Small intestine (tissue), 7 donors: ENCODE measurements at regions not wholly inside any gene's neighbourhood (a gene's known extent, or its start where the extent isn't known, plus 50 kb on each side); places are given as distances from the start of the nearest gene placed in this dataset.
"Not testable (repeated sequence)": the region's sequence is repeated elsewhere in the genome, so short reads cannot be mapped to it uniquely, and the experiment has no call there.

Source experiments
- DNase-seq, 2 donors: peaks; one replicate each; pipeline versions ENCODE4 v3.0.0 to v3.0.0-alpha.2; 2013
- FAIRE-seq: peaks from 2 replicates; lab custom pipeline; 2012; peaks lifted over from hg19 to GRCh38; lab: Jason Lieb, UNC
- H3K27ac ChIP-seq, 3 donors: one replicate each; pipeline ENCODE4 v1.5.1; 2013; ENCODE audit warnings: low read length in 2 of 3, mild to moderate bottlenecking in 2 of 3, control low read depth in 1 of 3, inconsistent platforms in 1 of 3, low read depth in 1 of 3, moderate library complexity in 1 of 3
- H3K27me3 ChIP-seq, 3 donors: one replicate each; pipeline ENCODE4 v1.6.1; 2013; ENCODE audit warnings: low read length in 3 of 3, inconsistent platforms in 1 of 3; ENCODE audit not compliant: control insufficient read depth in 3 of 3, insufficient read depth in 3 of 3
- H3K36me3 ChIP-seq, 3 donors: one replicate each; pipeline ENCODE4 v1.6.1; 2013; ENCODE audit warnings: low read length in 3 of 3, inconsistent platforms in 1 of 3, low read depth in 1 of 3, mild to moderate bottlenecking in 1 of 3, moderate library complexity in 1 of 3; ENCODE audit not compliant: control insufficient read depth in 3 of 3, insufficient read depth in 2 of 3
- H3K4me1 ChIP-seq, 3 donors: one replicate each; pipeline ENCODE4 v1.6.1; 2013; ENCODE audit warnings: low read length in 2 of 3, inconsistent platforms in 1 of 3, low read depth in 1 of 3, mild to moderate bottlenecking in 1 of 3, moderate library complexity in 1 of 3; ENCODE audit not compliant: control insufficient read depth in 3 of 3, insufficient read depth in 2 of 3
- H3K4me3 ChIP-seq, 3 donors: one replicate each; pipeline ENCODE4 v1.5.1; 2013; ENCODE audit warnings: low read length in 3 of 3, control low read depth in 1 of 3, inconsistent platforms in 1 of 3, low read depth in 1 of 3, mild to moderate bottlenecking in 1 of 3, moderate library complexity in 1 of 3
- H3K9me3 ChIP-seq, 2 donors: one replicate each; pipeline ENCODE4 v1.6.1; 2013; ENCODE audit warnings: low read depth in 1 of 2, low read length in 1 of 2; ENCODE audit not compliant: control insufficient read depth in 2 of 2, insufficient read depth in 1 of 2
- WGBS, 3 donors: extraction: QIAGEN DNeasy Blood & Tissue Kit; methylation state at CpG; one replicate each; pipeline ENCODE4 v1.1.7; 2013; 5-methylcytosine and 5-hydroxymethylcytosine counted together
- donor health status: healthy with polysubstance abuse.
- donor health status: control.
- donor health status: control.
- donor health status: Bipolar disorder and iron deficiency.
- donor health status: healthy.

DNA sequence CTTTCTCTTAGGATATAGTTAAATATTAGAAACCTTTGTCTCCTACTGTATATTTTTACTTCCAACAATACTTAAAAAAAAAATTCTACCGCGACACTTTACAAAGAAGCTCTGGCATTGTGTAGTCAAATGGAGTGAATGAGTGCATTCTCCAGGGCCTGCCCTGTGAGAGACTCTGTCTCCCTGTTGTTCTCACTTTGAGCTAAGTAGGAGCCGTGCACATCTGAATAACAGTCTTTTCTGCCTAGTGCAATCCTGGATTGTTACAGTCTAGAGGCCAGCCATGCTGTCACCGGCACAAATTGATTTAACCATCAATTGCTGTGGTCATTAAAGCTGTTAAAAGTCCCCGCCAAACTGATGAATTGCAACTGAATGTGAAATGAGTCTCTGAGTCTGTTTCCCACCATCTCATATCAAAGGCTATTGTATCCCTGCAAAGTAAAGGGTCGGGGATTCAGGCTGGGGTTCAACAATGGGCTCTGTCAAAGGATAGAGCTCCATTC lies 156.0 kb downstream of the RFPL4B start:
- 61 to 69% (median 62%) methylated on average over 6 of the region's 6 CpGs for WGBS, 3 donors
- DNase-seq: no peak
- H3K36me3 ChIP-seq: no peaks in the 10 kb centered on the region
- H3K4me3 ChIP-seq: no peak overlapping the region
- H3K9me3 ChIP-seq: no peaks in the 10 kb centered on the region
- FAIRE-seq: no peak
- peak overlapping the region in 1 of 3 donors; percentile 23 for H3K27ac ChIP-seq
- H3K27me3 ChIP-seq: no peaks in the 10 kb centered on the region
- H3K4me1 ChIP-seq: no peaks in the 10 kb centered on the region

DNA sequence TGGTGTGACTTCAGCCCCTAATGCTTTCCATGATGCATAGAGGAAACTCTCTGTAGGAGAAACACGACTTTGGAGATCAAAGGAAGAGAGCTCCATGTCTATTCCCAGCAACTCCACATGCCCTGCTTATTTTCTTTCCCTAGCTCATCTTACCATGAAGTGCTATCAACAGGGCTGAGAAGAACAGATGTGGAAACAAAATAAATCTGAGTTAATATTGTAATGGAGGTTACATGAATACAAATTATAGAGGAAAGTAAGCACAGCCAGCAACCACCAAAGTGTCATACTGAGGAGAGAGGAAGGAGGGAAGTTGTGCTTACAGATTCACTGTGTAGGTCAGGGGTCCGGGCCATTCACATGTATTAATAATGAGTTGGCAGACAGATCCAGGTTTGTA lies 157.5 kb downstream of the RFPL4B start:
- Histone ChIP-seq H3K36me3 (no peaks in the 10 kb centered on the region), H3K27me3 (no peaks in the 10 kb centered on the region), H3K4me3 (no peak overlapping the region), H3K4me1 (no peaks in the 10 kb centered on the region), H3K27ac (no peak overlapping the region), H3K9me3 (no peaks in the 10 kb centered on the region)
- DNase-seq: no peak
- WGBS, 3 donors: 64 to 70% (median 64%) methylated on average over 2 of the region's 2 CpGs
- no peak for FAIRE-seq

DNA sequence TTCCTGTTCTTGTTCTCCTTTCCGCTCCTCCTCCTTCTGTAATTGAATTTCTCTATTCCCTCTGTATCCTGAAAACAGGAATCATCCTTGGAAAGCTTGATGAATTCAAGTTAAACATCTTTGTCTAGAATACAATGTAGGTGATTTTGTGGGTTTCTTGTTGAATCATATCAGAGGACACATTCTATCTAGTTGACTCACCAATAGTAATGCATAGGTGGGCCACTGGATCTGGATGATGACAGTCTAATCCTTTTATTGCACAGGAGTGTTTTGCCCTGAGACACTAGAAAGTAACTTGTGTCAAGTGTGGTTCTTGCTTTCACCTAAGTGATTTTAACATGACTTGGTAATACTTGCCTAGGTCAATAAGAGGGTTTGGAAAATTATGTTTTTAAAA lies 164.3 kb downstream of the RFPL4B start:
- WGBS, 3 donors: 86 to 97% (median 87%) methylated on average over 1 of the region's 1 CpG
- no peaks in the 10 kb centered on the region for H3K36me3 ChIP-seq
- no peak overlapping the region for H3K27ac ChIP-seq
- no peak for DNase-seq
- no peak overlapping the region for H3K4me3 ChIP-seq
- no peaks in the 10 kb centered on the region for H3K9me3 ChIP-seq
- no peaks in the 10 kb centered on the region for H3K27me3 ChIP-seq
- no peaks in the 10 kb centered on the region for H3K4me1 ChIP-seq
- FAIRE-seq: no peak

DNA sequence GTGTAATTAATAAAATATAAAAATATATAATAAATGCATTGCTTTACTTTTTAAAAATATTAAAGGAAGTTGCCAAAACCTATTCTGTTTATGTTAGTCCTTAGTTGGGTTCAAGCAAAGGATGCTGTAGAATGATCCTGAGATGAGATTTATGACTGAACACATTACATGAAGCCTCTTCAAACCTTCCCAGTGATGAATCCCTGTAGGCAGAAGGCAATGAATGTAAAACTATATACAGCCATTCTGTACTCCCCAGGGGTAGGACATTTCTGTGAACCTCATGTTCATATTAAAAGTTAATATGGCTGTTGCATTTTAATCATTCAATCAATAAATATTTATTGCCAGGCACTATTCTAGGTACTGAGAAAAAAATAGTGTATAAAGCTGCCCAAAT lies 166.0 kb downstream of the RFPL4B start:
- no peak for FAIRE-seq
- Histone ChIP-seq H3K4me3 (no peak overlapping the region), H3K27ac (no peak overlapping the region)

DNA sequence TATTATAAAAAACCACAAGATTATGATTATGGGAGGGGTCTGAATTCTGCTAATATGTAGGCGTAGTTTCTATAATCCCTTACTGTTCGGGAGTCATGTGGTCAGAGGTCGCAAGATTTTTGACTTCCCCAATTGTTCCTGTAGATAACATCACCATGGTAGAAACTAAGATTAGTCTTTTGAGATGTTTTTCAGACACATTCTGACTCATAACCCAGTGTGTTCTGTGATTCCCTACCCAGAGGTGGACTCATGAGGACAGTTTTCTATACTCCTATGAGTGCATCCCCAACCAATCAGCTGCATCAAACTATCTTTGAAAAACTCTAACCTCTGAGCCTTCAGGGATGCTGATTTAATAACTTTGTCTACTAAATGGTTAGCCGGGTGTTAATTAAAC lies 175.5 kb downstream of the RFPL4B start:
- 75 to 82% (median 77%) methylated on average over 4 of the region's 4 CpGs for WGBS, 3 donors
- no peaks in the 10 kb centered on the region for H3K4me1 ChIP-seq
- H3K9me3 ChIP-seq: no peaks in the 10 kb centered on the region
- FAIRE-seq: no peak
- H3K27me3 ChIP-seq: no peaks in the 10 kb centered on the region
- no peak for DNase-seq
- no peaks in the 10 kb centered on the region for H3K36me3 ChIP-seq
- H3K4me3 ChIP-seq: no peak overlapping the region
- no peak overlapping the region for H3K27ac ChIP-seq

More for the DNA sequence above, 166.0 kb downstream of the RFPL4B start:
- H3K4me1 ChIP-seq: no peaks in the 10 kb centered on the region
- H3K36me3 ChIP-seq: no peaks in the 10 kb centered on the region
- DNase-seq: no peak
- no peaks in the 10 kb centered on the region for H3K27me3 ChIP-seq
- H3K9me3 ChIP-seq: no peaks in the 10 kb centered on the region

DNA sequence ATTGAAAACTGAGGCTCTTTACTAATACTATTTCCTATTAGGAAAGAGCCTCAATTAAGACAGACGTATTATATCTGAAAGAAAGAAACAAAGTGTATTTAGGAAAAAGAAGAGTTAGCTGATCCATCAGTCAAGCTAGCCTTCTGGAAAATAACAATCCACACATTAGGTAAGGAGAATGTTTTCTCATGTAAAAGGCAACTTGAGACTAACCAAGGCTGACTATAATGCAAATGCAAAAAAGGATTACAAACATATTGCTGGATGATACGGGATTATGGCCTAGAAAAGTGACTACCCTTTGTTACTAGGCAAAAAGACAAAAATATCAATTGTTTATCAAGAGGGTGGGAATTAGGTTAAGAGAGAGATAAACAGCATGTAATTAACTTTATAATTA lies 176.9 kb downstream of the RFPL4B start:
- H3K27me3 ChIP-seq: no peaks in the 10 kb centered on the region
- no peaks in the 10 kb centered on the region for H3K4me1 ChIP-seq
- DNase-seq (no peak), FAIRE-seq (no peak)
- no peak overlapping the region for H3K27ac ChIP-seq
- WGBS, 3 donors: 72 to 82% (median 76%) methylated on average over 2 of the region's 2 CpGs
- H3K36me3 ChIP-seq: no peaks in the 10 kb centered on the region
- H3K9me3 ChIP-seq: no peaks in the 10 kb centered on the region
- H3K4me3 ChIP-seq: no peak overlapping the region

DNA sequence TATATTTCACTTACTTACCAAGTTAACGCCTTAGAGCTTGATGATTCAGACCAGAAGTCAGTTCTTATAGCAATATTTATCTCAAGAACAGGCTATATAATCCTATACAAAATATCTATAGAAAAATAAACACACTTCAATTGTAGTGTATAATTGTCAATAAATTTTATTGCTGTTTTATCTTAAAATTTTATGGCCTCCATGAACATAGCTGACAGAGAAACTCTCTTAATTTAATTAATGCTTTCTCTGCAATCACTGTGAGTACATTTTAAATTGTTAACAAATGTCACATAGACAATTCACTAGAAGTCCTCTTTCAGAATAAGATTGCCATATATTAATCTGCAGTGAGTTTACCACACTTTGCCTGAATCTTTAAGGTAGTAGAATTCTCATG lies 178.6 kb downstream of the RFPL4B start:
- H3K27ac ChIP-seq: no peak overlapping the region
- no peak for FAIRE-seq
- H3K36me3 ChIP-seq: no peaks in the 10 kb centered on the region
- H3K9me3 ChIP-seq: no peaks in the 10 kb centered on the region
- no peaks in the 10 kb centered on the region for H3K27me3 ChIP-seq
- no peak overlapping the region for H3K4me3 ChIP-seq
- H3K4me1 ChIP-seq: no peaks in the 10 kb centered on the region
- 37 to 76% (median 39%) methylated on average over 1 of the region's 1 CpG for WGBS, 3 donors
- no peak for DNase-seq

DNA sequence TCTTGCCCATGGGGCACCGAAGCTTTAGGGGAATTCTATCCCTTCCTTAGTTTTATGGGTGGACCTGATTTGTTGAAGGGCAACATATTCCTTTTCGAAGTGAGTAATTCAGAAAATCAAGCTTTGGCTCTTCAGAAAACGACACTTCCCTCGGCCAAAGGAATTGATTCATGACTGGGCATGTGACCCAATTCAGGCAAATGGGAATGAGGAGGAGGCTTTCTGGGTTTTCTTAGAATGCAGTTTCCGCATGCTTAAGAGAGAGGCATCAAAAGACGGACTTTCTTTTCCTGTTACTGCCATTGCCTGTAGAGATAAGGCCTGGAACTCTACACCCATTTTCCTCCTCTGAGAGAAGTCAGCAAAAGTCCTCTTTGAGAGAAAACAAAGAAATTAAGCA lies 179.5 kb downstream of the RFPL4B start:
- WGBS, 3 donors: 76 to 88% (median 83%) methylated on average over 6 of the region's 6 CpGs
- Histone ChIP-seq H3K27me3 (no peaks in the 10 kb centered on the region), H3K27ac (no peak overlapping the region), H3K36me3 (no peaks in the 10 kb centered on the region), H3K9me3 (no peaks in the 10 kb centered on the region), H3K4me1 (no peaks in the 10 kb centered on the region), H3K4me3 (no peak overlapping the region)
- no peak for DNase-seq
- FAIRE-seq: no peak

DNA sequence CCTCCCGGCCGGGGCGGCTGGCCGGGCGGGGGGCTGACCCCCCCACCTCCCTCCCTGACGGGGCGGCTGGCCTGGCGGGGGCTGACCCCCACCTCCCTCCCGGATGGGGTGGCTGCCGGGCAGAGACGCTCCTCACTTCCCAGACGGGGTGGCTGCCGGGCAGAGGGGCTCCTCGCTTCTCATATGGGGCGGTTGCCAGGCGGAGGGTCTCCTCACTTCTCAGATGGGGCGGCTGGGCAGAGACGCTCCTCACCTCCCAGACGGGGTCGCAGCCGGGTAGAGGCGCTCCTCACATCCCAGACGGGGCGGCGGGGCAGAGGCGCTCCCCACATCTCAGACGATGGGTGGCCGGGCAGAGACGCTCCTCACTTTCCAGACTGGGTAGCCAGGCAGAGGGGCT lies 181.2 kb downstream of the RFPL4B start:
- WGBS, 3 donors: 84 to 97% (median 92%) methylated on average over 9 to 29 of the region's 29 CpGs
- not testable (repeated sequence) for H3K36me3 ChIP-seq, H3K27ac ChIP-seq, H3K27me3 ChIP-seq, H3K9me3 ChIP-seq, DNase-seq, H3K4me3 ChIP-seq, FAIRE-seq, H3K4me1 ChIP-seq
